NCI-H774 (cell line): ENCODE measurements at regions not wholly inside any gene's neighbourhood (a gene's known extent, or its start where the extent isn't known, plus 50 kb on each side); places are given as distances from the start of the nearest gene placed in this dataset.

Experiments used
- DNase-seq: peaks from one replicate; lab custom pipeline; 2025; lab: John Stamatoyannopoulos, UW

DNA sequence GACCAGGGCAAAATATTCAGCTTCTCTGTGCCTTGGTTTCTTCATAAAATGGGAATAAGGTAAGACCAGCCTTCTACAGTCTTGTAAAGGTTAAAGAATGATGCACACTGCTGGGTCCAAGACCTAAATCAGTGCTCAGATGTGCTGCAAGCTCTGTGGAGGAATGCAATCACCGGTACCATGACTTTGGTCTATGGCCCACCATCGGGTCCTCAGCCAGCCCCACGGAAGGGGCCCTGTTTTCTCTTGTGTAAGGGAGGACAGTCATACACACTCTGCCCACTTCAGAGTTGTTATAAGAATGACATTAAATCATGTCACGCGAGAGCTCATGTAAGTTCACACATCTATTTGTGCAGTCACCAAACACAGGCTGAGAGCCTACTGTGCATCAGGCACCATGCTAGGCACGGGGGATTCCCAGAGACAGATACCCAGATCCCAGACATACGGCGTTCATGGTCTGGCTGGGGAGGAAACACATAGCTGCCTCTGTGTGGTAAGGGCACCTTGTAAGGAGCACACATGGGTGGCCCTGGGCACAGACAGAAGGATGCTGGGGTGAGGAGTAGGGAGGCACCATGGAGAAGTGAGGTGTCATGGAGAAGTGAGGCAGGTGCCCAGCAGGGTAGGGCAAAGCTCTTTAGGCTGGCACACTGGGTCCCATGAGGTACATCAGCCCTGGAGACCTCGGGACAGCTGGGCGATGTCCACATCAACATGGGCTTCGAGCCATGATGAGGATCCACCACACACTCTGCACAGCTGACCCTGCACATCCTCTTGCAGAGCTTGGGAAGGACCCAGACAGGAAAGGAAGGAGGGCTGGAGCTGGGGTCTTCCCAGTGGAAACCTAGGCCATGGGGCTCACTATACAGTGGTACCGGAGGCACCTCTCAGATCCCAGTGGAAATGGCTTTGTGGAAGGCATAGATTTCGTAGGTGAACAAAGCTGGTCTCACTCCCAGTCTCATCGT lies 190.4 kb upstream of the DIO3 start:
- no peak for DNase-seq

- no peak for DNase-seq
Observed at GRCh38 chr14:101371799-101372793, 189.2 kb upstream of the DIO3 start.

GRCh38 chr14:101372894-101373620 lies 188.2 kb upstream of the DIO3 start:
- no peak for DNase-seq

GRCh38 chr14:101373690-101374295 lies 187.5 kb upstream of the DIO3 start:
- no peak for DNase-seq

DNA sequence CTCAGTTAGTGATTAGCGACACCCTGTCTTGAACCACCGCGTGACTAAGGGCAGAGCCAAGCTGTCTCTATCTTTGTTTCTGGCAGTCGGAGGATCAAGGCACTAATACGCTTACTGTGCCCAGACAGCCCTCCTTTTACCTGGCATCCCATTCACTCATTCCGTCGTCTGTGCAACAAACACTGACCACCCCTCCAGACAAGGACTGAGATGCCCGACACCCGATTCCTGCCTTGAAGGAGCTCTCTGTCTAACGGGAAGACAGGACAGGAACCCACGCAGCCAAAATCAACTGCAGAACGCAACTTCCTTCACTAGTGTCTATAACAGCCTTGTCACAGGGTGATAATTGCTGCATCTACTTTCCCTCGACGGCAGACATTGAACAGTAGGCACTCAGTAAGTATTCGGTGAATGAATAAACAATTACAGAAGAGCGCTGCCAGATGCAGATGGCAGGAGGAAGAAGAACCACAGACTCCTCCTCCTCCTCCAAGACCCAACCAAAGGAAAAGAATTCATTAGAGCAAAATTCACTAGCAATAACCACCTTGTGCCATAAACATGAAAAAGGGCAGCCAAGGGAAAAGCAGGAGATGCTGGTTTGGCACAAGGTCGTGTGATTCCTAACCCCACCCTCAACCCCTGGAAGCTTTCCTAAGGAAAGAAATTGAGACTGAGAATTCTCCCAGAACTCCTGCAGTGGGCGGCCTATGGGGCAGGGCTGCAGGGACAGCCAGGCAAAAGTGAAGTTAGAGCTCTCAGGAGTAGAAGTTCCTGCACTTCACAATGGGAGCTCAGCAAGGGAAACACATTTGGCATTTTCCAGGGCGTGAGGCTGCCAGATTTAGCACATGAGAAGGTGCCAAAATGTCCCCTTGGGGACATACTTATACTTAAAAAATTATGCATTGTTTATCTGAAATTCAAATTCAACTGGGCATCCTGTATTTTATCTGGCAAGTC lies 186.6 kb upstream of the DIO3 start:
- DNase-seq, result no peak

DNA sequence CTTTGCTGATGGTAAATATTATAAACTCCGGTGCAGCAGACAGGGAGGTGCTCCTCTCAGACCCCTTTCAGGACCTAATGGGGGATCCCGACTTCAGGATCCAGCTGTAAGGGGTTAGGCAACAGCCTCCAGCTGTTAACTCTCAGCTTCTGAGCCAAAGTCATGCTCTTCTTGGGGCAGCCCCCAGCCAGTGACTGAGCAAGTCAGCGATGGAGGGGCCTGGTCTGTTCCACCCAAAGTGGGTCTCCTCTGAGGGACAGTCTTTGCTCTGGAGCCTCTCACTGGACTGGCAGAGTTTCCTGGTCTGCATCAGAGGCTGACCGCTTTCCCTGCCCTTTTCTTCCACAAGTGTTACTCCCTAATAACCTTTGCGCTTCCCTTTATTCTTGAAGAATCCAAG lies 184.2 kb upstream of the DIO3 start:
- DNase-seq, result no peak

- DNase-seq, result no peak
Observed at GRCh38 chr14:101379842-101380241, 181.5 kb upstream of the DIO3 start.

- DNase-seq, result no peak
Observed at GRCh38 chr14:101380512-101380911, 180.8 kb upstream of the DIO3 start.

DNA sequence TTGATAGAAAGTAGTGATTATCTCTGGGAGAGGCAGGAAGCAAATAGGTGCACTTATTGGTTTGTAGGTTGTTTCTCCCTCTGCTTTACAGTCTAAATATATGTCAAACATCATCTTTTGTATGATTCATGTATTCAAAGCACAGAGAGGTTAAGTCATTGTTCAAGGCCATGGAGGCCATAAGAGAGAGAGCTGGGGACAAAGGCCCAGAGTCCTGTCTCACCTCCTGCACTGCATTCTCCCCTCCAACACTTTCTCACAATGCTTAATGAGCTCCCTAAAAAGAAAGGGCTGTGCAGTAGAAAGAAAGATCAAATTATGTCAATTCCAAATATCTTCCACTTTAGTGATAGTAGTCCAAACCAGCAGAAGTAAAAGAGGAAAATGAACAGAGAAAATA lies 180.4 kb upstream of the DIO3 start:
- no peak for DNase-seq

- DNase-seq, result no peak
Observed at GRCh38 chr14:101383737-101384338, 177.5 kb upstream of the DIO3 start.

DNA sequence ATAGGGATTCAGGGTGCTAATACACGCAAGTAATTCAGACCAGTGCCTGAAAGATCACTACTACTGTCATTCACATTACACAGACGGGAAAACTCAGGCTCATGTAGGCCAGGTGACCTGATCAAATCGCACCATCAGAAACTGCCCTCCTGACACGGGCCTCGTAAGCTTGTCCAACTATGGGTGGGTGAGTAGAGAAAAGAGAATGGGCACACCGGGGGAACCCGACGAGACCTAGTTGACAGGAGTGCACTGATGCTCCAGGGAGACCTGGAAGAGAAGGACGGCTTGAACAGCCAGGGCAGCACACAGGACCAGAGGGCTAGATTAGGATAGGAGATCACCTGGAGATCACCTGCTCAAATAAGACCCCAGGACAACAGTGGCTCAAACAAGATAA lies 166.9 kb upstream of the DIO3 start:
- DNase-seq, result no peak

DNA sequence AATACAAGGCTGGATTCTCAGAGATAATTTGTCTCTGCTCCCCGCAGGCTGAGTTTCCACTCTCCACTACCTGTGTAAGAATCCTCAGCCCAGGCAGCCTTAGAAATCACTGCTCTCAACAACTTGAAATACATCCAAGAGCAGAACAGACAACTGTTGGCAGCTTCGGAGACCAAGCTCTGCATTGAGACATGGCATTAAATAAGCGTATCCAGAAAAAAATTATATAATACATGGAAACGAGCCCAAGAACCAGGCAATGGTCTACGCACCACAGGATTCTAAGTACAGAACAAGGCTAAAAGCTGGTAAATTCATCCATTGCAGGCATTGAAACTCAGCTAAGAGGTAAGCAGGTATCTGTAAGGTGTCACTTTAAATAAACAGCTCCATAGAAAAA lies 165.5 kb upstream of the DIO3 start:
- DNase-seq, result no peak

DNA sequence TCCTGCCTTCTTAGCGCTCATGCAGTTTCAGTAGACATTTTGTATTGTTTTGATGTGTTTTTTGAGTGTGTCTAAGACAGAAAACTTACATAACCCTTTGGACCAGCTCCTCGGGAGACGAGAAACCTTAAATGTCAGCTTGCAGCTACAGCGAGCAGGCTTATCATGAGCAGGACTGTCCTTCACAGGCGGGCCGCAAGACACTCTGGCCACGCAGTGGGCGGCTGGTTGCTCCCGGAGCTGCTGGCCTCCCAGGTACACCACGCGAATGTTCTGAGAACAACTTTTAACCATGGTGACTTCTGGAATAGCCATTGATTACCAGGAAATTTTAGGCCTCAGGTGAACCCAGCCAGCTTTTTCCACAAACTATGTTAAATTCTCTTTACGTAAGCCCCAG lies 164.1 kb upstream of the DIO3 start:
- no peak for DNase-seq

DNA sequence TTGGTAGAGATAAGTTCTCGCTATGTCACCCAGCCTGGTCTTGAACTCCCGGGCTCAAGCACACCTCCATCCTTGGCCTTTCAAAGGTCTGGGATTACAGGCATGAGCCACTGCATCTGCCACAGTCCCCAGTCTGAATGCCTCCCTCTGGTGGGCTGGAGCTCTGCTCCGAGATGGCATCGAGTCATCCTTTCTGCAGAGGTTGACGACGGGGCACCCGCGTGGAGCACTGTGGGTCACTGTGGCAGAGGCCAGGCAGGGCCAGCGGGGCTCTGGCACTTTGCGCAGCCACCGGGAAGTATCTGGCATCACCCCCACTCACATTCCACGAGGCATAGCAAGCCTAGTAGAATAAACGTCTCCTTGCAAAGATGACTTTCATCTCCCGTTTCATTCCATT lies 163.3 kb upstream of the DIO3 start:
- DNase-seq, result no peak

DNA sequence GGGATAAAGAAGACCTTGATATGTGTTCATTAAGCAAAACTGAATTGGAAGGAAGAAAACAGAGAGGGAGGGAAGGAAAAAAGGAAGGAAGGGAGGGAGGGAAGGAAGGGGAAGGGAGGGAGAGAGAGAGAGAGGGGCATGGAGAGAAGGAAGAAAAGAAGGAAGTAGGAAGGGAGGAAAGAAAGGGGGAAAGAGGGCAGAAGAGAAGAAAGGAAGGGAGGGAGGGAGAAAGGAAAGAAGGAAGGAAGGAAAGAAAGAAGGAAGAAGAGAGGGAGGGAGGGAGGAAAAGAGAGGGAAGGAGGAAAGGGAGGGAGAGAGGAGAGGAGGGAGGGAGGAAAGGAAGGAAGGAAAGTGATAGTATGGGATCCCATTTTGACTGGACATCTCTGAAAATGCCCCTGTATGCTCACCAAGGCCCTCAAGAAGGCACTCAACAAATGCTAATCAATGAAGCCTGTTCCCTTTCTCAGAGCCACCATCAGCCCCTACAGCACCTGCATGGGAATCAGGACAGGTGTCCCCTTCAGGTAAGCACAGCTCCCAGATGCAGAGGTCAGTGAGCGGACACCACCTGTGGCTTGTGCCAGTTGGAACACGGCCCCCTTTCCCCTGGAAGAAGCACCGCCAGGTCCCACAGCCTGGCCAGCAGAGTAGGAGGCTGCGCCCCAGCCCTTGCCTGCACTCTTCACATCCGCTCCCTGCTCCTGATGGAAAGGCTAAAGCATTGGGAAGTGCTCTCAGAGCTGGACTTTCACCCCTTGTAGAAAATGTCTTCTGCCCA lies 161.4 kb upstream of the DIO3 start:
- DNase-seq, result no peak

GRCh38 chr14:101400830-101401229 lies 160.5 kb upstream of the DIO3 start:
- DNase-seq, result no peak

DNA sequence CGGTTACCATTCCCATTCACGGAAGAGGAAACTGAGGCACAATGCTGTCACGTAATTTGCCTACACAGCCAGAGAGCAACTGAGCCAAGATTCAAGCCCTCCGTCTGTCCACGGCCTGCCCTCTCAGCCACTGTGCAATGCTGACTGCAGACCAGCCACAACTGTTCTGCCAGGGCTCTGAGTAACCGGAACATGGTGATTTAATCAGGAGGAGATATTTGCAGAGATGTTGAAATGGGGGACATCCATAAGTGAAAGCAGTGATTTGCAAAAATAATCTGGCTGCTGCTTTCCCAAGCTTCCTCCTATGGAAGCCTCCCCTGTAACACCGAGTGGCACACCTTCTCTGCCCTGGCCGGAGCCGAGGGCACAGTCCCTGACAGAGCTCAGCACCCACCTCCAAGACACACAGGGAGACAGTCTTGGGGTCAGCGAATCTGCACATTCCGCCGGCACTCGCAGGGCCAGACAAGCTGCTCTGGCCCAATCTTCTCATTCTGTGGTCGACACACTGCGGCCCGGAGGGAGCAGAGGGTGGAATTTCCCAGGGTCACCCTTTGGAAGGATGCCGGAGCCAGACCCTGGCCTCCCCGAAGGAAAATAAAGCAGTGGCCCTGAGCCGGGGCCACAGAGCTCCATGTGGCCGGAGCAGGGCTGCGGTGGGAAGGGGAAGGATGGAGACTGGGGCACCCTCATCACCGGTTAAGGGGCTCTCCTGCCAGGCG lies 158.2 kb upstream of the DIO3 start:
- DNase-seq, result no peak

- DNase-seq, result no peak
Observed at GRCh38 chr14:101404426-101405170, 156.7 kb upstream of the DIO3 start.
